GM19043 (cell line): ENCODE measurements at regions not wholly inside any gene's neighbourhood (a gene's known extent, or its start where the extent isn't known, plus 50 kb on each side); places are given as distances from the start of the nearest gene placed in this dataset.
"Not testable (repeated sequence)": the region's sequence is repeated elsewhere in the genome, so short reads cannot be mapped to it uniquely, and the experiment has no call there.

Experiments
- ATAC-seq: cut with Tn5 transposase; IDR thresholded peaks from one replicate; pipeline ENCODE4 v1.9.1; 2021; ENCODE audit warnings: low read depth; ENCODE audit not compliant: unreplicated experiment

GRCh38 chr3:105077060-105077822 is 289.5 kb upstream of the ALCAM start:
- no peak for ATAC-seq

- ATAC-seq: no peak
These were observed 282.8 kb upstream of the ALCAM start for GRCh38 chr3:105083945-105084344.

DNA sequence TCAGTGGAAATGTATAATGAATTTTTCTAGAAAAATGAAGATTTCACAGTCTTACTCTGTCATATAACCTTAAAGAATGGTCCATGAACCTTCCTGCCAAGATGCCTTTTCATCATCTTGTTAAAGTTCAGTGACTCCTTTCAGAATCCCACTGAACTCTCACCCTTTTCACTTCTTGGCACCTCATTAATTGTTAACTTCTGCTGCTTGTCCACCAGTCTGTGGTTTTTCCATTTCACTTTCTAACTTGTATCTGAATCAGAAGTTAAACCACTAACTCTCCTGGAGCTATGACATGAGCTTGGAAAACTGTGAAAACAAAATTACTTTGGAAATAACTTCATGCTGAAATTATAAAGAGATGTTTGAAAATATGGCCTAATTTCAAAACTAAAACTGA is 281.2 kb upstream of the ALCAM start:
- no peak for ATAC-seq

DNA sequence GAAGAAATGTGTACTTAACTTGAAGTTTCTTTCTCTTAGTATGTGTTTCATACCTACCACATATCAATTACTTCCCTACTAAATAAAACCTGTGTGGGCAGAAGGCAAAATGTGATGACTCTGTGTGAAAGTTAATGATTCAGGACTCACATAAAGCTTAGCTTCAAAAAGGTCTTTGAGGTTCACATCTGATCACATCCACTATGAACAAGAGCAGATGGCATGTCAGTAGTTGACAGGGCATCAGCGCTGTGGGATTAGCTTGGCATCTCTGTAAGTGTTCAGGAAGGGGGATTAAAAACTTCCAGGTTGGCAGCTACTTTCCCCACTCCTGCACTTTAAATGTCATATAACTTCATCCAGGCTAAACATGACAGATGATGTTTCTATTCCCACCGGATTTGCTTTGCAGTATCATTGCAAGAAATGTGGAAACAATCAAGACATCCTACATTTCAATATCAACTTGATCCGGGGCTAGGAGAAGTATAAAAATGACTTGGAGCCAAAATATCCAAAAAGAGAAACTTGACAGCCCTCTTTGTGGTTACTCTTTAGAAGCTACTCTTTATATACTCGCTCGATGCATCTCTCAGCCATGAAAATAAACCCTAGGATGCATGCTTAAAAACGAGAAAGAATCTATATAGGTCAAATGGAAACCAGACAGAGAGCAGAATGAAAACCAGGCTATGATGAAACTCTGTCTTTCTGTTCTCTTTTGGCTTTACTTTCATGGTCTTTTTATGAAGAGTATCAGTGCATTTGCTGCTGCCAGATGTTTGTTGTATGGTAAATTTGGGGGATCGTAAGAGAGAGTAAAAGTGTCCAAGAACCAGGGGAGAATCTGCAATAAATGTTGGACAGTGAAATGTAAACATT is 273.1 kb upstream of the ALCAM start:
- ATAC-seq: no peak

DNA sequence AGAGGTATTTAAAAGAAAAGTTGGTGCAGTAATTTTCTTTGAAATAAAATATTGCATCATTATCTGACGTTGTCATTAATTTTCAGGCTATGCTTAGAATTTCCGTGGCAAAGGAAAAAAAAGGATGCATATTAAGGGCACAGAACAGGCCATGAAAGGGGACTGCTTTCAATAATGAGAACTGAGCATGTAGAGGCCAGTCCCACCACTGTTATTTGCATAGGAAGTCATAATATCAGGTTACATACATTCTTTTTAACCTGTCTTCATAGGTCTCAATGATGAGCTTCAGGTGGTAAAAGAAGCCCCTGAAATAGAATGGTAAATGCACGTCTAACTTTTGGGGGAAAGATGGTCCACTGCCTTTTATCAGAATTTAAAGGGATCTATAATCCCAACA is 272.1 kb upstream of the ALCAM start:
- ATAC-seq: no peak

DNA sequence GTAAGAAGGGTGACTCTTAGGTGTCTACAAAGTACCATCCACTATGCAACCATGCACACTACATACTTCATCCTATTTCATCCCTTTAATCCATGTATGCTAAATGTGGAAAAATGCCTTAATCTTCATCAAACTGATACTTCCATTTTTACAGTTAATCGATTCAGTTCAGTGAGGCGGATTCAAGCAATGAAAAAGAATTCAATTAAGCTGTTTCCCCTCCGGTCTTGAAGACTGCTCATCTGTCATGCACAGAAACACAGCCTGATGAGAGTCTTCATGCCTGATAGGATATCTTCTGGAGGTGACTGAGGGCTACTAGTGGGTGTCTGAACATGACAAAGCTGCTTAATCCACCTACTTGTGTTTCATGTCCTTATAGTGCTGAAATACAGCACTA is 270.6 kb upstream of the ALCAM start:
- ATAC-seq: no peak

DNA sequence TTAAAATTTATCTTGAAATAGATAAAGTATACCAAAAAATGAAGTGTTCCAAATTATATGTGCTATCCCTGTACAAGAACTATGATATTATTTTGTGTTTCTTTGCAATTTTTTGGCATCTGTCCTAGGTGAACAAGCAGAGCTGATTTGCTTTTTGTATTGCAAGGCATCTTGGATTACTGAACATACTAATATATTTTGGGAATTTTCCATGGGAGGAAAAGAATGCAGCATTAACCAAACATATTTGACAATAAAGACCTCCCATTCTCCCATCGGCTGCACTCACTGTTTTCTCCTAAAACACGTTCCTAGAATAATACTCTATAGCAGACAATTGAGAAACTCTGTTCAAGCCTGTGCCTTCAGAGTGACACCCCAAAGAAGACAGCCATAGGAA is 265.1 kb upstream of the ALCAM start:
- ATAC-seq: no peak

DNA sequence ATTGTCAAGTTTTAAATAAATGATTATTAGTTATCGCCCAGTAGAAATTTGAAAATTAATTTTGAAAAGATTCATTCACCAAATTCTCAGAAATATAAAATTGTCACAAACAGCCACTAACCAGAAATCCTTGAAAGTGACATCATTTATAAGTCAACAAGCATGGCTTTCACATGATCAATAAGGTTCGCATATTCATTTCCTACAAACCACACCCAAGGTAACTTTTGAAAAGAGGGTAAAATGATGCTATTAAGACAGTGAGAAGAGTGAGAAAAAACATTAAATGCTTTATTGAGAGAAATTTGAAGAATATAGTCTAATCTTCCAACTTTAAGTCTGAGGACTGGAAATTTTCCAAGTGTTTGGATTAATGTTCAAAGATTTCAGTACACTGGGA is 263.6 kb upstream of the ALCAM start:
- ATAC-seq: no peak

- ATAC-seq: no peak
These were observed 257.9 kb upstream of the ALCAM start for GRCh38 chr3:105108823-105109222.

GRCh38 chr3:105118905-105119304 is 247.8 kb upstream of the ALCAM start:
- ATAC-seq: no peak

DNA sequence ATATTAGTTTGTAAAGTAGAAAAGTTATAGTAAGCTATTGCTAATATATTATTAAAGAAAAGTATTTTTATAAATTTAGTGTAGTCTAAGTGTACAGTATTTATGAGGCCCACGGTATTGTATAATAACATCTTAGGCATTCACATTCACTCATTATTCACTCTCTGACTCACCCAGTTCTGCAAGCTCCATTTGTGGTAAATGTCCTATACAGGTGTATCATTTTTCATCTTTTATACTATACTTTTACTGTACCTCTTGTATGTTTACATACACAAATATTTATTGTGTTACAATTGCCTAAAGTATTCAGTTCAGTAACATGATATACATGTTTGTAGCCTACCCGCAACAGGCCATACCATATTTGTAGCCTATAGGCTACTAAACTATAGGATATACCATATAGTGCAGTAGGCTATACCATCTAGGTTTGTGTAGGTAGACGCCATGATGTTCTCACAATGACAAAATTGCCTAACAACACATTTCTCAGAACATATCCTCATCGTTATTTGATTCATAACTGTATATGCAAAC is 246.8 kb upstream of the ALCAM start:
- ATAC-seq: no peak

DNA sequence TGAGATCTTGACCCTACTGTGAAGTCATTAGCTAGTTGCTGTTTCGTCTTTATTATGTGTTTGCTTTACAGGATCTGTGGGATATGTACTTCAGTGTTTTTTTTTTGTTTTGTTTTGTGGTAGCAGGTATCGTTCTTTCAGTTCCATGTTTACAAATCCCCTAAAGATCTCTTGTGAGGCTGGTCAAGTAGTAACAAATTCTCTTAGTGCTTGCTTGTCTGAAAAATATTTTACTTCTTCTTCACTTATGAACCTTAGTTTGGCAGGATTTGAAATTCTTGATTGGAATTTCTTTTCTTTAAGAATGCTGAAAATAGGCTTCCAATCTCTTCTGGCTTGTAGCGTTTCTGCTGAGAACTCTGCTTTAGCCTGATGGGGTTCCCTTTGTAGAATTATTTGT is 235.8 kb upstream of the ALCAM start:
- no peak for ATAC-seq

GRCh38 chr3:105137911-105138310 is 228.8 kb upstream of the ALCAM start:
- ATAC-seq: no peak

GRCh38 chr3:105139881-105140560 is 226.7 kb upstream of the ALCAM start:
- no peak for ATAC-seq

GRCh38 chr3:105140899-105141367 is 225.8 kb upstream of the ALCAM start:
- no peak for ATAC-seq

DNA sequence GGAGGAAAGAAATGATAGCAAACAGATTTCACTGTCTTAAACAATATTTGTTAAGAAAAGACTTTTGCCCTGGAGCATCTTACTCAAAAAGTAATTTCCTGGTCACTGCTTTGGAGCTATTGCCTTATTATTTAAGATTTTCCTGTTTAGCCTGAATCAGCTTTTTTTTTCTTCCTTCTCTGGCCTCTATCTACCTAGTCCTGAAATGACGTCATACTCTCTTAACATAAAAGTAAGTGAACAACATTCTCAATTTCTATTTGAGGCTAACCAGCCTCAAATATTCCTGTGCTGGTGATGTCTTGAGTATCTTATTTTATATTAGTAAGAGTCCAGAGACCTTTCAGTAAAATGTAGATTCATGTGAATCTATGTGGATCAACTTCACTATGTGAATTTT is 221.9 kb upstream of the ALCAM start:
- no peak for ATAC-seq

GRCh38 chr3:105145511-105145910 is 221.2 kb upstream of the ALCAM start:
- no peak for ATAC-seq

GRCh38 chr3:105149197-105149596 is 217.5 kb upstream of the ALCAM start:
- not testable (repeated sequence) for ATAC-seq

- ATAC-seq: no peak
These were observed 213.7 kb upstream of the ALCAM start for GRCh38 chr3:105152987-105153386.

GRCh38 chr3:105154692-105155091 is 212.0 kb upstream of the ALCAM start:
- no peak for ATAC-seq
